DND-41 (cell line): ENCODE measurements at regions not wholly inside any gene's neighbourhood (a gene's known extent, or its start where the extent isn't known, plus 50 kb on each side); places are given as distances from the start of the nearest gene placed in this dataset.

ENCODE experiments used
- CTCF ChIP-seq: IDR thresholded peaks from 2 replicates; pipeline ENCODE4 v1.5.1; 2012; ENCODE audit warnings: borderline replicate concordance, low read length, moderate library complexity, mild to moderate bottlenecking; ENCODE audit not compliant: poor library complexity, severe bottlenecking; ENCODE audit errors: extremely low read depth
- EZH2 ChIP-seq: IDR thresholded peaks from 3 replicates; pipeline ENCODE4 v1.6.1; 2012; ENCODE audit warnings: borderline replicate concordance, low read depth, mild to moderate bottlenecking, moderate library complexity, low read length, inconsistent platforms; ENCODE audit not compliant: severe bottlenecking

DNA sequence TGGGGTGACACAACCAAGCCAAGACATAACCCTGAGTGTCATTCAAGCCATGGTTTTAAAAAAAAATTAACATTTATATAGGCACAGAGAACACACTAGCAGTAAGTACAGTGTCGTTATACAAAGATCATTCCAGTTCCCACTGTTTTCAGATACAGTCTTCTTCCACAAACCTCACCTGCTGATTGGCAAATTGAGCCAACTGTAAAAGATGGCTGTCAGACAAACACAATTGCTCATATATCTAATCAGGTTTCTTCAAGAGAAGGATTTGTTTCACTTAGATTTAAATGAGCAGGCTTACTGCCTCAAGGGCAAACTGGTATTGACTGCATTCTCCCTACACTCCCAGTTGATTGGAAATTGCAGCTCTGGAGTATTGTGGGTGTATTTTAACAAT lies 308.9 kb downstream of the RBM26 start:
- TF ChIP-seq CTCF (no peak), EZH2 (no peak)
